NCI-H460 (cell line): ENCODE measurements at regions not wholly inside any gene's neighbourhood (a gene's known extent, or its start where the extent isn't known, plus 50 kb on each side); places are given as distances from the start of the nearest gene placed in this dataset.
"Not testable (repeated sequence)": the region's sequence is repeated elsewhere in the genome, so short reads cannot be mapped to it uniquely, and the experiment has no call there.

Experiments used
- DNase-seq: peaks from one replicate; pipeline ENCODE4 v3.0.0-alpha.2; 2016; ENCODE audit warnings: low read depth; ENCODE audit errors: extremely low read depth

- DNase-seq, result no peak
These were observed 452.7 kb downstream of the TMEM114 start for GRCh38 chr16:8137606-8138005.

GRCh38 chr16:8130197-8130596 lies 460.1 kb downstream of the TMEM114 start:
- DNase-seq, result no peak

- DNase-seq, result no peak
These were observed 463.2 kb downstream of the TMEM114 start for GRCh38 chr16:8127070-8127469.

GRCh38 chr16:8126313-8126712 lies 464.0 kb downstream of the TMEM114 start:
- DNase-seq, result no peak

- DNase-seq, result no peak
These were observed 470.3 kb downstream of the TMEM114 start for GRCh38 chr16:8120001-8120400.

GRCh38 chr16:8115814-8116213 lies 474.5 kb downstream of the TMEM114 start:
- DNase-seq, result no peak

GRCh38 chr16:8114941-8115340 lies 475.4 kb downstream of the TMEM114 start:
- DNase-seq, result not testable (repeated sequence)

- DNase-seq, result no peak
These were observed 476.5 kb downstream of the TMEM114 start for GRCh38 chr16:8113843-8114242.

GRCh38 chr16:8110572-8111514 lies 479.5 kb downstream of the TMEM114 start:
- no peak for DNase-seq

GRCh38 chr16:8109510-8110369 lies 480.6 kb downstream of the TMEM114 start:
- no peak for DNase-seq

- no peak for DNase-seq
These were observed 481.3 kb downstream of the TMEM114 start for GRCh38 chr16:8108991-8109509.

GRCh38 chr16:8107296-8107695 lies 483.0 kb downstream of the TMEM114 start:
- DNase-seq, result no peak

- no peak for DNase-seq
These were observed 486.5 kb downstream of the TMEM114 start for GRCh38 chr16:8103649-8104289.

GRCh38 chr16:8099586-8099985 lies 490.7 kb downstream of the TMEM114 start:
- no peak for DNase-seq

GRCh38 chr16:8098947-8099512 lies 491.3 kb downstream of the TMEM114 start:
- DNase-seq, result no peak

- DNase-seq, result no peak
These were observed 494.1 kb downstream of the TMEM114 start for GRCh38 chr16:8096211-8096610.

GRCh38 chr16:8094696-8095095 lies 495.6 kb downstream of the TMEM114 start:
- DNase-seq, result no peak

GRCh38 chr16:8088820-8089338 lies 501.4 kb downstream of the TMEM114 start:
- no peak for DNase-seq

- no peak for DNase-seq
These were observed 502.6 kb downstream of the TMEM114 start for GRCh38 chr16:8087597-8088289.

GRCh38 chr16:8087146-8087545 lies 503.2 kb downstream of the TMEM114 start:
- no peak for DNase-seq
